ENCODE measurements at regions not wholly inside any gene's neighbourhood (a gene's known extent, or its start where the extent isn't known, plus 50 kb on each side); places are given as distances from the start of the nearest gene placed in this dataset.

GRCh38 chr1:57848406-57848805 lies 424.5 kb upstream of the DAB1 start:
- DNase-seq: no peak

- no peak for DNase-seq
Measured at GRCh38 chr1:57845041-57845440, 421.2 kb upstream of the DAB1 start.

DNA sequence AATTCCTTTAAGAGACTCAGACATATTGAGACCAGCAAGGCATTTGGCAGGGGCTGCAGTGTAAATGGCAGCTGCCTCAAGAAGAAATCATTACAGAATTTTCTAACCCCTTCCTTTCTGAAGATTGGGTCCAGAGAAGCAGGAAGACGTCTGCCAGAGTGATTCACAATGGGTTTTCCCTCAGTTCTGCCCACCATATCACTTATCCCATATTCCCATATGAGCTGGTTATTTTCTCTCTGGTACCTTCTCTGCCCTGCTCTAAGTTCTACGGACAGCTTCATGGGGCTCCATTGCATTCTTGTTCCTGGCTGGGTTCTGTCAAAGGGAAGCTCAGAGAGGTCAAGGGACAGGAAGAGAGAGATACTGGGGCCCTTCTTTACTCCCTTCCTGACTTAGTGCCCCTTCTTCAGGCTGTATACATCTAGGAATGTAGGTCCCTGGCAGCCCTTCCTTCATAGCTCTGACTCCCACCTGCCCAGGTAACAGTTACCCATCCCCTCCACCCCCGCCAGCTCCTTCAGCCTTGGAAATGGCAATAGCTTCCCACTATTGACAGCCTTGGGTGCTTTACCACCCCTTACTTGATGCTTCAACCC lies 420.6 kb upstream of the DAB1 start:
- no peak for DNase-seq

DNA sequence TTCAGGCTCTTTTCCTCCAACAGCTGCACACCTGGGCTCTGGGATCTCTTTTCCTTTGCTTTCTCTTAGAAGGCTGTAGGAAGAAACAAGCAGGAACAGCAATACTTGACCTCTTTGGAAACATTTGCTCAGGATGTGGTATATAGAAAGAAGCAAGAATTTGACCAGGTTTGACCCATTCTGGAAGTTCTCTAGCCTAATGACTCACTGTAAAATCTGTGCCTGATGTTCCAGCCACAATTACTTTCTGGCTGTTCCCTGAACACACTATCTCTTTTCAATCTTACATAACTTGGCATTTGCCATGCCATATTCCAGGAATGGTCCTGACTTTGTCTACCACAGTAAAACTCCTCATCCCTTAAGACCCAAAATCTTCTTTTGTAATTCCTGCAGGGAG lies 419.9 kb upstream of the DAB1 start:
- no peak for DNase-seq

- DNase-seq: no peak
Measured at GRCh38 chr1:57839526-57839925, 415.7 kb upstream of the DAB1 start.

DNA sequence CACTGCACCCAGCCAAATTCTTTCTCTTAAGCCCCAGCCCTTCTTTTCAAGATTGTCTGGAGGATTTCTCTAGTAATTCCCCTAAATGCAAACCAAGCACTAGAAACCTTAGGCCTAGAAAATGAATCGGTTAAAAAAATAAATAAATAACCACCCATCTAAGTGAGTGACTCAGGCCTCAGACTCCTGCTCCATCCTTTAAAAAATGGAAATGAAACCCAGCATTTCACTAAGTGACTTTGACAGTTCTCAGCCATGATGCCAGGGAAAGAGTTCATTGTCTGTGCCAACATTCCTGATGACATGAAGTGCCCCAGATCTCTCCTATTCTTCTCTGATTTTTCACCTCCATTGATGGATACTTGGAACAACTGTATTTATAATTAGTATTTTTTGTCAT lies 415.2 kb upstream of the DAB1 start:
- DNase-seq: no peak

GRCh38 chr1:57835620-57836019 lies 411.8 kb upstream of the DAB1 start:
- no peak for DNase-seq

DNA sequence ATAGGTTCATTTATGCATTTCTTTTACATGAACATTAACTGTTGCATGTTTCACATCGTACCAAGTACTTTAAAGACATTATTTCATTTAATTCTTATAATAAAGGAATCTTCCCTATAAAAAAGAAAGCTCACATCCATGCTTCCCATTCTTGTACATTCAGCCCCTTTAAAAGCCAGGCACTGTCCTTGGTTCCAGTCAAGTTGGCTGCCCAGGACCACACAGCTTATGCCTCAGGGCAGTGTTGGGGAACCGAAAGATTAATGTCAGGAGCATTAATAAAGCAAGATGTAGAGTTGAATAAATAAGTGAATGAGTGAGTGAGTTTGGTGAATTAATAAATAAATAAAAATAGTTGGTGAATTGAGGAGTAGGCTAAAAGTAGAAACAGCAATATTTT lies 409.4 kb upstream of the DAB1 start:
- DNase-seq: no peak

- DNase-seq: no peak
Measured at GRCh38 chr1:57832612-57833011, 408.8 kb upstream of the DAB1 start.

DNA sequence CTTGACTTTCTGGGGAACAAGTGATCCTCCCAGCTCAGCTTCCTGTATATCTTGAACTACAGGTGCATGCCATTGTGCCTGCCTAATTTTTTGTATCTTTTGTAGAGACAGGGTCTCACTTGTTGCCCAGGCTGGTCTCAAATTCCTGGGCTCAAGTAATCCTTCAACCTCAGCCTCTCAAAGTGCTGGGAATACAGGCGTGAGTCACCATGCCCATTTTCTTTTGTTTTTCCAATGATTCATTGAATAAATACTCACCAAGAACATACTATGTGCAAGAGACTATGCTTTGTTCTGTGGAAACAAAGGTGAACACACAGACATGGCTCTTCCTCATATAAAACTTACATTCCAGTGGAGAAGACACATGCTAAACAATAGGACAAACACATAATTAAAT lies 407.8 kb upstream of the DAB1 start:
- no peak for DNase-seq

DNA sequence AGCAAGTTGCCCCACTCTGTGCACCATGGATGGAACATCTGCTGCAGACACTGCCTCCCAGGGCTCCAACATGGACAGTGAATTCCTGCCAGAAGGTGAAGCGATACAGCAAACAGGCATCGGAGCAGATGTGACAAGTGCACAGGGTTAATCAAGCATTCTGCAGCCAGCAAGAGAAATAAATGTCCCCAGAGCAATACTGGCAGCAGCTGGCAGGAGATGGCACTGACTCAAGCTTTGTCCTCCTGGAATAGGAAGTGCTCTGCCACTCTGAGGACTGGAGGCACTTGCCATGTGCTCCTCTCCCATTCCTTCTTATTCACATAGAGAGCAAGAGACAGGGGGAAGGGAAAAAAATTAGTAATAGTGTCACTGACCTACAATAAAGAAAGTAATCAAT lies 402.7 kb upstream of the DAB1 start:
- DNase-seq: no peak

DNA sequence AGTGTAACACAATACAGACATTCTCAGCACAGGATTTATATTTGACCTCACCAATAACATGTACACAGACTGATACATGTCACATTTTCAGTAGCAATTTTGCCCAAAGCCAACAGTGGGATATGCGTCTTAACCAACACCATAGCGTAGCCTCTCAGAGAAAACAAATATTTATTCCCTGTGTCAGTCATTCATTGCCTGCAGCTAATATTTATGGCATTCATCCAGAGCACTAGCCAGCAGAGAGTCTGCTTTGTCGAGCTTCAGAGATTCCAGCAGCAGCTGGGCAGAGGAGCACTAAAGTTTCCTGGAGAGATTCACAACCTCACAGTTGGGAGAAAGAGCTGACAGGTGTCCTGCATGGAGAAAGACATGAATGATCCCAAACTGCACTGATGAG lies 400.7 kb upstream of the DAB1 start:
- no peak for DNase-seq

DNA sequence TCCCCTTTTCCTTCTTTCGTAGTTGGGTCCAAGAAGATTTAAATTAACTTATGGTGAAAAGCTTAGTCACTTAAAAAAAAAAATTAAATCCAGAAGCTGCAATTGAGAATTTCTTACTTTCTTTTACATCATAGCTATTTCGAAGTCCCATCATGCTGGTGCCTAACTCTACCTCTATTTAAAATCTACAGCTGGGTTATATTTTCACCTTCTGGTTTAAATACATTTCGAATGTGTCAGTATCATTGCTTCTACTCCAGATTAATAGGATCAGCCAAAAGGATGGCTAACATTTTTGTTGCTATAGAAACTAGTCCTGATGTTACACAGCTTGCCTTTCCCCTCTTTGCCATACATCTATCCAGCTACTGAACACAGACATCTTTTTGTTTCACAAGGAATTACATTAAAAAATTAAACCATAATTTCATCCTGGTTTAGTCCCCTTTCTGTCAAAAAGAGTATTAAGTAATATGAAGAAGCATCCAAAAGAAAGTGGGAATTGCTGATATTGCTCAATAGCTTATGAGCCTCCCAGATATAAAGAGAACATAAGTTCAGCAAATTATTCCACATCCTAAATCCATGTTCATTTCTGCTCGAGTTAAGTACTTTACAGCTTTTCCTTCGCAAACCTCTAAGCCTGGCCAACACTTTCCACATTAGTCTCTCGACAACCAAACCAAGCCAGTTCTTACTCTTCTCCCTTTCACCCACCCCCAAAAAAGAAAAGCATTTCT lies 396.7 kb upstream of the DAB1 start:
- no peak for DNase-seq

- no peak for DNase-seq
Measured at GRCh38 chr1:57819893-57820292, 396.0 kb upstream of the DAB1 start.

- no peak for DNase-seq
Measured at GRCh38 chr1:57803586-57803985, 379.7 kb upstream of the DAB1 start.

GRCh38 chr1:57800376-57800775 lies 376.5 kb upstream of the DAB1 start:
- no peak for DNase-seq

- no peak for DNase-seq
Measured at GRCh38 chr1:57799490-57800115, 375.7 kb upstream of the DAB1 start.

DNA sequence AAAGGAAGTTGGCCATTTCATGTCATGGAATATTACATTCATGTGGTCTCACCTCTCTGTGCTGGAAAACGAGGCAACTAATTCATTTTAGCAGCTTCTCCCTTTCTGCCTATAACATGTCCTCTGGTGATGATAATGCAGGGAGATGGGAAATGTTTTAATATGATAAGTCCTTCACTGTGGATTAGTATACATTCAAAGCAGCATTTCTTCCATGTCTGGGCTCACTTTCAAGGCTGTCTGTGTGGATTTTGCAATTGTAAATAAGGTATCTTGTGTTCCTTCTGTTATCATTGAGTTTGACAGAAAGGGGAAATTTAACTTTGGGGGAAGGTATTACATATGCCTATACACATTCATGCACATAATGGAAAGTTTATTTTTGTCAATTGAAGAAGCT lies 374.7 kb upstream of the DAB1 start:
- DNase-seq: no peak

DNA sequence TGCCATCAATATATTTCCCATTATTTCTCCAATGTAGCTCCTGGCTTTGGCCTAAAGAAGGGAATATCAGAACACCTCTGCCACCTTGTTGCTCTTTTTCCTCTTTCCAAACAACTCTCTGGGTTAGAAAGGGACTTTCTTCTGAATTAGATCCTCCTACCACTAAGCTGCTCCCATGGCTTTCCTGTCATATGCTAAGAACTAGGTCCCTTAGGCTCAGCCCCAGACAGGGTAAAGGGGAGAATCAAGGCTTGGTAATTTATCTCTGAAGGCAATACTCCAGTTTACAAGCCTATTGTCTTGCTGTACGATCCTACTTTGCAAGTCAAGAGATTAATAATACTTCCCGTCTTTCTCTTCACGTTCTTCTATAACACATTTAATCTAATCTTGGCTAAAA lies 373.2 kb upstream of the DAB1 start:
- DNase-seq: no peak

DNA sequence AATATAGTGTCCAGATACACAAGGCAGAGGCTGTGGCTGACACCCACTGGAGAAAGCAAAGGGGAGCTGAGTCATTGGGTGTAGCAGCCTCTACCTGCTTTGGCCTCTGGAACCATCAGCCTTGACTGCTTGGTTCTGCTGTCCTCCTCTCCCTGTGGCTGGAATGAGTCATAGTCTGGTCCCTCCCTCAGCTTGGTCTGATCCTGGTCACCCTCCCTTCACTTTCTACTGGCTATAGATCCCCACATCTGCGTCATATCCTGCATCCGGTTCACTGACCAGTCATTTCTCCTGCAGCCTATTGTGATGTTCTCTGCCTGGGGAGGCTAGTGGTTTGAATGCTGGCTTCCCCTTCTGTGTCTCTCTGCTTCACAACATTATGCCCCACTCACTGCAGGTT lies 372.8 kb upstream of the DAB1 start:
- DNase-seq: no peak

GRCh38 chr1:57795886-57796285 lies 372.0 kb upstream of the DAB1 start:
- no peak for DNase-seq

- no peak for DNase-seq
Measured at GRCh38 chr1:57794078-57794477, 370.2 kb upstream of the DAB1 start.

DNA sequence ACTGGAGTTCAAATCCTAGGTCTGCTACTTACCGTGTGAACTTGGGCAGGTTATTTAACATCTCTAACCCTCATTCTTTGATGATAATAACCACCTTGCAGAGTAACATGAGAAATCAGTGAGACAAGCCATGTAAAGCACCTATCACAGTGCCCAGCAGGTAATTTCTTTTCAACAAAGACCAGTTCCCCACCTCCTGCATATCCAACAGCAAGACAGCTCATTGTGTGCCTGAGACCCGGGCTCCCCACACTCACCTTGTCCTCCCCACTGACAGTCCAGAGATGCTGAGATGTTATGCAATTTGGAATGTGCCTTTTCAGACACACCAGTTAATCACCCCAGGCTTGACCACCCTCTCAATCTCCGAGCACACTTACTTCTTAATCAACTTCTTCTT lies 367.6 kb upstream of the DAB1 start:
- DNase-seq: no peak

GRCh38 chr1:57789936-57790335 lies 366.1 kb upstream of the DAB1 start:
- no peak for DNase-seq

DNA sequence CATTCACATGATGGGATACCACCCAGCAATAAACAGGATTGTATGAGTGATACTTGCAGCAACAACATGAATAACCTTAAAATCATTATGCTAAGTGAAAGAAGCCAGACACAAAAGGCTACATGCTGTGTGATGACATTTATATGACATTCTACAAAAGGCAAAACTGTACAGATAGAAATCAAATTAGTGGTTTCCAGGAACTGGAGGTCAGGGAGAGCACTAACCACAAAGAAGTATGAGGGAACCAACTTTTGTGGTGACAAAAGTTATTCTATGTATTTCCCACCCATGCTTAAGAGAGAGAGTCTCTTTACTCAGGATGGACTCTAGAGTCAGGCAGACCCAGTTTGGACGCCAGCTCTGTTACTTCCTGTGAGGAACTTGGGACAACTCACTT lies 364.5 kb upstream of the DAB1 start:
- DNase-seq: no peak
